ENCODE measurements at regions not wholly inside any gene's neighbourhood (a gene's known extent, or its start where the extent isn't known, plus 50 kb on each side); places are given as distances from the start of the nearest gene placed in this dataset.

GRCh38 chrX:40360557-40360956 is 220.2 kb upstream of the ATP6AP2 start:
- 95 to 97% methylated on average over 24 of the region's 24 CpGs for WGBS, 2 donors
- ATAC-seq = no peak

DNA sequence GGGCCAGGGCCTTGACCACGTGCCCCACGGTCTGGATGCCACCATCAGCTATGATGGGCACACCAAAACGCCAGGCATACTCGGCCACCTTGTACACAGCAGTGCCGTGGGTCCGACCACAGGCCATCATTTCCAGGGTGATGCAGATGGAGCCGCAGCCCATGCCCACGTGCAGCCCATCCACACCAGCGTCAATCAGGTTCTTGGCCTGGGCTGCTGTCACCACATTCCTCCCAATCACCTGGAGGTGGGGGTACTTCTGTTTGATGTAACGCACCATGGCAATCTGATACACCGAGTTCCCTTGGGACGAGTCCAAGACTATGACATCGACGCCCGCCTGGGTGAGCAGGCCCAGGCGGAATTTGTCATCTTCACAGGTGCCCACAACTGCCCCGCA is 221.2 kb upstream of the ATP6AP2 start:
- ATAC-seq (no peak), DNase-seq (no peak)
- WGBS, 2 donors = 85 to 91% methylated on average over 17 of the region's 17 CpGs
- TF ChIP-seq, protein P1, sequence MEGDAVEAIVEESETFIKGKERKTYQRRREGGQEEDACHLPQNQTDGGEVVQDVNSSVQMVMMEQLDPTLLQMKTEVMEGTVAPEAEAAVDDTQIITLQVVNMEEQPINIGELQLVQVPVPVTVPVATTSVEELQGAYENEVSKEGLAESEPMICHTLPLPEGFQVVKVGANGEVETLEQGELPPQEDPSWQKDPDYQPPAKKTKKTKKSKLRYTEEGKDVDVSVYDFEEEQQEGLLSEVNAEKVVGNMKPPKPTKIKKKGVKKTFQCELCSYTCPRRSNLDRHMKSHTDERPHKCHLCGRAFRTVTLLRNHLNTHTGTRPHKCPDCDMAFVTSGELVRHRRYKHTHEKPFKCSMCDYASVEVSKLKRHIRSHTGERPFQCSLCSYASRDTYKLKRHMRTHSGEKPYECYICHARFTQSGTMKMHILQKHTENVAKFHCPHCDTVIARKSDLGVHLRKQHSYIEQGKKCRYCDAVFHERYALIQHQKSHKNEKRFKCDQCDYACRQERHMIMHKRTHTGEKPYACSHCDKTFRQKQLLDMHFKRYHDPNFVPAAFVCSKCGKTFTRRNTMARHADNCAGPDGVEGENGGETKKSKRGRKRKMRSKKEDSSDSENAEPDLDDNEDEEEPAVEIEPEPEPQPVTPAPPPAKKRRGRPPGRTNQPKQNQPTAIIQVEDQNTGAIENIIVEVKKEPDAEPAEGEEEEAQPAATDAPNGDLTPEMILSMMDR (IDR thresholded peaks at IDR 0.05) = no peak
- intact Hi-C loops (cut with DNase I) = no loop called here
- Histone ChIP-seq H3K4me1 (no peaks in the 10 kb centered on the region), H3K27me3 (peaks cover 0 to 2% (median 0%) of the 10 kb centered on the region in 7 donors), H3K27ac (no peak overlapping the region), H3K4me3 (no peak overlapping the region), H3K36me3 (no peaks in the 10 kb centered on the region), H3K9me3 (peaks cover 0 to 11% (median 0%) of the 10 kb centered on the region in 11 donors)

More at GRCh38 chrX:40360557-40360956, 220.2 kb upstream of the ATP6AP2 start:
- Histone ChIP-seq H3K4me3 (no peak overlapping the region), H3K9me3 (peaks cover 0 to 21% (median 0%) of the 10 kb centered on the region in 11 donors), H3K27me3 (peaks cover 0 to 3% (median 0%) of the 10 kb centered on the region in 7 donors), H3K27ac (no peak overlapping the region), H3K4me1 (no peaks in the 10 kb centered on the region), H3K36me3 (no peaks in the 10 kb centered on the region)
- no peak for DNase-seq
- intact Hi-C loops (cut with DNase I) = no loop called here
- TF ChIP-seq, protein P1 (IDR thresholded peaks at IDR 0.05) = no peak

DNA sequence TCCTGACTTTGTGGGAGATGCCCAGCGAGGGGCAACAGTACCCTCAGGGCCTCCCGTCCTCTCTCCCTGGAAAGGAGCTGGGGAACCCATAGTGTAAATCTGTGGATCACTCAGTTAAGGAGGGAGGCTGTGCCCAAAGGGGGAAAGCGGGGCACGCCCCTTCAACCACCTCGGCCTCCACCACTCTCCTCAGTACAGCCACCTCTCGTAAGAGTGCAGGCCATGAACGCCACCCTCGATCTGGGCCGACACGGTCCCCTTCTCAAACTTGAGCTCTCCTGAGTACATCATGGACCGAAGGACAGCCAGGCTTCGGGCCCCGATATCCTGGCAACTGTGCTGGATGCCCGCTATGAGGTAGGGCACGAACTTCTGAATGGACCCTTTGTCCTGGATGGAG is 221.8 kb upstream of the ATP6AP2 start:
- Histone ChIP-seq H3K27ac (no peak overlapping the region), H3K4me1 (no peaks in the 10 kb centered on the region), H3K27me3 (peaks cover 0 to 2% (median 0%) of the 10 kb centered on the region in 7 donors), H3K9me3 (peaks cover 0 to 7% (median 0%) of the 10 kb centered on the region in 11 donors), H3K36me3 (no peaks in the 10 kb centered on the region), H3K4me3 (no peak overlapping the region)
- ATAC-seq (no peak), DNase-seq (no peak)
- TF ChIP-seq, protein P1 (IDR thresholded peaks at IDR 0.05) = no peak
- intact Hi-C loops (cut with DNase I) = no loop called here
- 98 to 99% methylated on average over 14 to 15 of the region's 15 CpGs for whole genome bisulfite sequencing, 2 donors

DNA sequence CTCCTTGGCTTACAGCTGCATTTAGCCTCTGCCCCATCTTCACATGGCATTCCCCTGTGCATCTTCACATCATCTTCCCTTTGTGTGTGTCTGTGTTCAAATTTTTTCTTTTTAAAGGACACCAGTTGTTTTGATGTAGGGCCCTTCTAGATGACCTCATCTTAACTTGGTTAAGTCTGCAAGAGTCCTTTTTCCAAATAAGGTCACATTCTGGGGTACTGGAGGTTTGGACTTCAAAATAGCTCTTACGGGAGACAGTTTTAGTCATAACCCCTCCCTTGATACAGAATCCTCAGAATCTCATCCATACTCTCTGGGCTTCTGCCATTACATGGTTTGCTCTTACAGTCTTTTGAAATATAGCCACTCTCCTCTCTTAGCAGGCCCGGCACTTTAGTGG is 231.5 kb upstream of the ATP6AP2 start:
- H3K9me3 ChIP-seq = peaks cover 0 to 24% (median 0%) of the 10 kb centered on the region in 11 donors
- H3K4me1 ChIP-seq = no peaks in the 10 kb centered on the region
- ATAC-seq (no peak), DNase-seq (no peak)
- no peaks in the 10 kb centered on the region for H3K36me3 ChIP-seq
- TF ChIP-seq, protein P1 (IDR thresholded peaks at IDR 0.05) = no peak
- no peak overlapping the region for H3K27ac ChIP-seq
- H3K27me3 ChIP-seq = peaks cover 0 to 37% (median 0%) of the 10 kb centered on the region in 7 donors
- WGBS, 2 donors = 82 to 88% methylated on average over 2 of the region's 2 CpGs
- intact Hi-C loops (cut with DNase I) = no loop called here
- no peak overlapping the region for H3K4me3 ChIP-seq
